GM21825 (cell line): ENCODE measurements at regions not wholly inside any gene's neighbourhood (a gene's known extent, or its start where the extent isn't known, plus 50 kb on each side); places are given as distances from the start of the nearest gene placed in this dataset.
"Not testable (repeated sequence)": the region's sequence is repeated elsewhere in the genome, so short reads cannot be mapped to it uniquely, and the experiment has no call there.

Experiments
- ATAC-seq: cut with Tn5 transposase; IDR thresholded peaks from one replicate; pipeline ENCODE4 v1.9.1; 2021; ENCODE audit warnings: mild to moderate bottlenecking, moderate library complexity; ENCODE audit not compliant: unreplicated experiment

- no peak for ATAC-seq
These were observed 518.1 kb downstream of the KCNJ2 start for GRCh38 chr17:70687421-70687820.

GRCh38 chr17:70691150-70691549 is 521.8 kb downstream of the KCNJ2 start:
- ATAC-seq: no peak

GRCh38 chr17:70699408-70699807 is 530.1 kb downstream of the KCNJ2 start:
- no peak for ATAC-seq

GRCh38 chr17:70702683-70703255 is 533.4 kb downstream of the KCNJ2 start:
- ATAC-seq: no peak

- ATAC-seq: no peak
These were observed 540.3 kb downstream of the KCNJ2 start for GRCh38 chr17:70709596-70709995.

- ATAC-seq: no peak
These were observed 544.4 kb downstream of the KCNJ2 start for GRCh38 chr17:70713694-70714093.

- ATAC-seq: no peak
These were observed 547.2 kb downstream of the KCNJ2 start for GRCh38 chr17:70716551-70716950.

- no peak for ATAC-seq
These were observed 547.7 kb downstream of the KCNJ2 start for GRCh38 chr17:70717042-70717441.

GRCh38 chr17:70736375-70736957 is 567.1 kb downstream of the KCNJ2 start:
- no peak for ATAC-seq

- no peak for ATAC-seq
These were observed 569.7 kb downstream of the KCNJ2 start for GRCh38 chr17:70739065-70739464.

- not testable (repeated sequence) for ATAC-seq
These were observed 577.2 kb downstream of the KCNJ2 start for GRCh38 chr17:70746574-70746973.

- no peak for ATAC-seq
These were observed 581.7 kb downstream of the KCNJ2 start for GRCh38 chr17:70750983-70751382.

- not testable (repeated sequence) for ATAC-seq
These were observed 583.1 kb downstream of the KCNJ2 start for GRCh38 chr17:70752461-70752860.

GRCh38 chr17:70752966-70753467 is 583.7 kb downstream of the KCNJ2 start:
- no peak for ATAC-seq

GRCh38 chr17:70763018-70763417 is 593.7 kb downstream of the KCNJ2 start:
- no peak for ATAC-seq

GRCh38 chr17:70767102-70767701 is 597.9 kb downstream of the KCNJ2 start:
- ATAC-seq: no peak

GRCh38 chr17:70769956-70770355 is 600.6 kb downstream of the KCNJ2 start:
- no peak for ATAC-seq

GRCh38 chr17:70771804-70772386 is 602.6 kb downstream of the KCNJ2 start:
- no peak for ATAC-seq

- ATAC-seq: no peak
These were observed 603.4 kb downstream of the KCNJ2 start for GRCh38 chr17:70772761-70773160.

GRCh38 chr17:70773258-70773657 is 603.9 kb downstream of the KCNJ2 start:
- ATAC-seq: no peak

GRCh38 chr17:70774339-70775117 is 605.2 kb downstream of the KCNJ2 start:
- ATAC-seq: no peak
